ENCODE measurements at regions not wholly inside any gene's neighbourhood (a gene's known extent, or its start where the extent isn't known, plus 50 kb on each side); places are given as distances from the start of the nearest gene placed in this dataset.

GRCh38 chr1:221381910-221382623 lies 359.8 kb downstream of the DUSP10 start:
- no peak for DNase-seq

- no peak for DNase-seq
Measured at GRCh38 chr1:221392453-221392852, 349.4 kb downstream of the DUSP10 start.

- DNase-seq: no peak
Measured at GRCh38 chr1:221394011-221394544, 347.8 kb downstream of the DUSP10 start.

GRCh38 chr1:221396526-221396925 lies 345.4 kb downstream of the DUSP10 start:
- no peak for DNase-seq

GRCh38 chr1:221397141-221397540 lies 344.7 kb downstream of the DUSP10 start:
- no peak for DNase-seq

- DNase-seq: no peak
Measured at GRCh38 chr1:221397606-221398005, 344.3 kb downstream of the DUSP10 start.

GRCh38 chr1:221405146-221405545 lies 336.7 kb downstream of the DUSP10 start:
- no peak for DNase-seq

- DNase-seq: no peak
Measured at GRCh38 chr1:221408117-221408803, 333.6 kb downstream of the DUSP10 start.

GRCh38 chr1:221411283-221411682 lies 330.6 kb downstream of the DUSP10 start:
- no peak for DNase-seq

- DNase-seq: no peak
Measured at GRCh38 chr1:221414772-221415539, 326.9 kb downstream of the DUSP10 start.

GRCh38 chr1:221415651-221416050 lies 326.2 kb downstream of the DUSP10 start:
- no peak for DNase-seq

GRCh38 chr1:221416142-221416541 lies 325.7 kb downstream of the DUSP10 start:
- DNase-seq: no peak

GRCh38 chr1:221416723-221417122 lies 325.2 kb downstream of the DUSP10 start:
- DNase-seq: no peak

GRCh38 chr1:221418346-221418745 lies 323.5 kb downstream of the DUSP10 start:
- no peak for DNase-seq

GRCh38 chr1:221419513-221420095 lies 322.3 kb downstream of the DUSP10 start:
- DNase-seq: no peak

- DNase-seq: no peak
Measured at GRCh38 chr1:221429264-221429663, 312.6 kb downstream of the DUSP10 start.

GRCh38 chr1:221430152-221430960 lies 311.5 kb downstream of the DUSP10 start:
- DNase-seq: no peak

- DNase-seq: no peak
Measured at GRCh38 chr1:221431068-221431651, 310.7 kb downstream of the DUSP10 start.

GRCh38 chr1:221431961-221432360 lies 309.9 kb downstream of the DUSP10 start:
- no peak for DNase-seq

GRCh38 chr1:221435504-221435904 lies 306.4 kb downstream of the DUSP10 start:
- no peak for DNase-seq

GRCh38 chr1:221437171-221437570 lies 304.7 kb downstream of the DUSP10 start:
- no peak for DNase-seq

- DNase-seq: no peak
Measured at GRCh38 chr1:221437926-221438325, 304.0 kb downstream of the DUSP10 start.

Measured in left hindlimb (tissue), 1 donor.